Stomach (tissue), 8 donors: ENCODE measurements at regions not wholly inside any gene's neighbourhood (a gene's known extent, or its start where the extent isn't known, plus 50 kb on each side); places are given as distances from the start of the nearest gene placed in this dataset.

Experiments
- DNase-seq, 2 donors: peaks; one replicate each; pipeline versions ENCODE4 v3.0.0 to v3.0.0-alpha.2; 2013 to 2019
- H3K27ac ChIP-seq, 5 donors: fragments of 200-600 bp in 4 of 5; sonication (generic) in 4 of 5; one replicate each; pipeline ENCODE4 v1.5.1; 2013 to 2019; ENCODE audit warnings: mild to moderate bottlenecking in 1 of 5, moderate library complexity in 1 of 5
- H3K27me3 ChIP-seq, 3 donors: fragments of 200-600 bp; sonication (generic); one replicate each; pipeline ENCODE4 v1.5.1; 2017 to 2019; ENCODE audit warnings: mixed run types in 1 of 3
- H3K36me3 ChIP-seq, 4 donors: fragments of 200-600 bp; sonication (generic); 1 replicate in 3 of 4; 2 replicates in 1 of 4; pipeline ENCODE4 v1.5.1; 2016 to 2019
- H3K4me1 ChIP-seq, 4 donors: fragments of 200-600 bp; sonication (generic); one replicate each; pipeline ENCODE4 v1.5.1; 2016 to 2019
- H3K4me3 ChIP-seq, 4 donors: fragments of 200-600 bp; sonication (generic) in 3 of 4; one replicate each; pipeline ENCODE4 v1.5.1; 2016 to 2019; ENCODE audit warnings: mild to moderate bottlenecking in 1 of 4
- H3K9me3 ChIP-seq, 4 donors: fragments of 200-600 bp; sonication (generic); one replicate each; pipeline ENCODE4 v1.5.1; 2016 to 2019
- EP300 ChIP-seq: sonication (generic); formaldehyde crosslinking; IDR thresholded peaks from one replicate; pipeline ENCODE4 v1.6.1; 2017; ENCODE audit warnings: antibody characterized with exemption
- POLR2A ChIP-seq, 4 donors: fragments of 450-650 bp; IDR thresholded peaks; one replicate each; pipeline ENCODE4 v1.6.1; 2016; ENCODE audit warnings: antibody characterized with exemption in 4 of 4, control low read depth in 2 of 4, mild to moderate bottlenecking in 1 of 4, moderate library complexity in 1 of 4
- POLR2AphosphoS5 ChIP-seq, 3 donors: sonication (generic); formaldehyde crosslinking; IDR thresholded peaks; one replicate each; pipeline ENCODE4 v1.6.1; 2016; ENCODE audit warnings: antibody characterized with exemption in 3 of 3
- WGBS, 5 donors: extraction: QIAGEN DNeasy Blood & Tissue Kit in 3 of 5; methylation state at CpG; one replicate each; pipeline versions ENCODE4 v1.1.5 to v1.1.7; 2013 to 2018; 5-methylcytosine and 5-hydroxymethylcytosine counted together
- intact Hi-C: fragments of 100-400 bp; cut with DNase I; formaldehyde crosslinking; loops from one replicate; pipeline ENCODE4 v1.15.1; 2023; ENCODE audit warnings: low total_unique reads
- TF ChIP-seq, protein P1 (sequence below), 7 experiments: fragments of 450-650 bp in 4 of 7; fragments of 200-600 bp in 3 of 7; sonication (generic) in 3 of 7; IDR thresholded peaks; one replicate each; pipeline ENCODE4 v1.5.1; 2016 to 2019; ENCODE audit warnings: antibody characterized with exemption in 7 of 7, control low read depth in 2 of 7, mild to moderate bottlenecking in 1 of 7
- donor health status: healthy with polysubstance abuse.
- donor health status: Bipolar disorder and iron deficiency.
- donor health status: healthy.

- no peaks in the 10 kb centered on the region for H3K36me3 ChIP-seq
- H3K27ac ChIP-seq = no peak overlapping the region
- H3K4me1 ChIP-seq = peaks cover 9 to 21% (median 17%) of the 10 kb centered on the region in 4 donors
- H3K4me3 ChIP-seq = peak overlapping the region; percentile 71 to 87 (median 80)
- peaks cover 0 to 36% (median 15%) of the 10 kb centered on the region in 3 donors for H3K27me3 ChIP-seq
- TF ChIP-seq, protein P1, sequence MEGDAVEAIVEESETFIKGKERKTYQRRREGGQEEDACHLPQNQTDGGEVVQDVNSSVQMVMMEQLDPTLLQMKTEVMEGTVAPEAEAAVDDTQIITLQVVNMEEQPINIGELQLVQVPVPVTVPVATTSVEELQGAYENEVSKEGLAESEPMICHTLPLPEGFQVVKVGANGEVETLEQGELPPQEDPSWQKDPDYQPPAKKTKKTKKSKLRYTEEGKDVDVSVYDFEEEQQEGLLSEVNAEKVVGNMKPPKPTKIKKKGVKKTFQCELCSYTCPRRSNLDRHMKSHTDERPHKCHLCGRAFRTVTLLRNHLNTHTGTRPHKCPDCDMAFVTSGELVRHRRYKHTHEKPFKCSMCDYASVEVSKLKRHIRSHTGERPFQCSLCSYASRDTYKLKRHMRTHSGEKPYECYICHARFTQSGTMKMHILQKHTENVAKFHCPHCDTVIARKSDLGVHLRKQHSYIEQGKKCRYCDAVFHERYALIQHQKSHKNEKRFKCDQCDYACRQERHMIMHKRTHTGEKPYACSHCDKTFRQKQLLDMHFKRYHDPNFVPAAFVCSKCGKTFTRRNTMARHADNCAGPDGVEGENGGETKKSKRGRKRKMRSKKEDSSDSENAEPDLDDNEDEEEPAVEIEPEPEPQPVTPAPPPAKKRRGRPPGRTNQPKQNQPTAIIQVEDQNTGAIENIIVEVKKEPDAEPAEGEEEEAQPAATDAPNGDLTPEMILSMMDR (IDR thresholded peaks at IDR 0.05) = no peak
- intact Hi-C loops = no loop called here
- WGBS, 5 donors = 31 to 49% (median 40%) methylated on average over 14 of the region's 14 CpGs
- peaks cover 0 to 1% (median under 1%) of the 10 kb centered on the region in 4 donors for H3K9me3 ChIP-seq
- peak in 1 of 2 donors; percentile 26 for DNase-seq
Measured at GRCh38 chr7:18087687-18088078, 60.0 kb upstream of the PRPS1L1 start.

- Histone ChIP-seq H3K27me3 (peaks cover 0 to 2% (median 0%) of the 10 kb centered on the region in 3 donors), H3K27ac (no peak overlapping the region), H3K36me3 (no peaks in the 10 kb centered on the region), H3K9me3 (no peaks in the 10 kb centered on the region), H3K4me3 (no peak overlapping the region), H3K4me1 (no peaks in the 10 kb centered on the region)
- intact Hi-C loops = no loop called here
- DNase-seq = no peak
- WGBS, 5 donors = 50 to 69% (median 62%) methylated on average over 2 of the region's 2 CpGs
- TF ChIP-seq, protein P1 (IDR thresholded peaks at IDR 0.05) = no peak
- TF ChIP-seq EP300 = no peak
- TF ChIP-seq POLR2A (IDR thresholded peaks at IDR 0.05) = no peak
- no peak for TF ChIP-seq POLR2AphosphoS5 (IDR thresholded peaks at IDR 0.05)
Measured at GRCh38 chr7:18096087-18096486, 68.4 kb upstream of the PRPS1L1 start.

DNA sequence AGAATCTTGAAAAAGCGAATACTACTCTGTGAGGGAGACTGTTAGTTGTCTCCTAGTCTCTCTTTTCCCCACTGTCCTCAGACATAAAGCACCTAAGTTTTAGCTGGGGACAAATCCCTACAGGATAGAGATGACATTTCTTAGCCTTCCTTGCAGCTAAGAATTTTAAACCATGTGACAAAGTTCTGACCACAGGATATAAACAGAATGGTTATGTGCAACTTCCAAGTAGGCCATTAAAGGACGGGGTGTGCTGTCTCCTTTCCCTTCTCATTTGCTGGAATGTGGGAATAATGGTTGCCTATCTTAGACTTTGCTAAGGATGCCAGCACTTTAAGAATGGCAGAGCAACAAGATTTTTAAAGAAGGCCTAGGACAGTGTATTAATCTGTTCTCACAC lies 74.9 kb upstream of the PRPS1L1 start:
- Histone ChIP-seq H3K4me1 (no peaks in the 10 kb centered on the region), H3K27me3 (no peaks in the 10 kb centered on the region), H3K27ac (no peak overlapping the region), H3K36me3 (no peaks in the 10 kb centered on the region), H3K4me3 (no peak overlapping the region), H3K9me3 (no peaks in the 10 kb centered on the region)
- intact Hi-C loops = no loop called here
- TF ChIP-seq, protein P1 (IDR thresholded peaks at IDR 0.05) = no peak
- no peak for TF ChIP-seq EP300
- TF ChIP-seq POLR2A (IDR thresholded peaks at IDR 0.05) = no peak
- no peak for TF ChIP-seq POLR2AphosphoS5 (IDR thresholded peaks at IDR 0.05)
- 71 to 89% (median 76%) methylated on average over 2 of the region's 2 CpGs for WGBS, 5 donors
- no peak for DNase-seq

DNA sequence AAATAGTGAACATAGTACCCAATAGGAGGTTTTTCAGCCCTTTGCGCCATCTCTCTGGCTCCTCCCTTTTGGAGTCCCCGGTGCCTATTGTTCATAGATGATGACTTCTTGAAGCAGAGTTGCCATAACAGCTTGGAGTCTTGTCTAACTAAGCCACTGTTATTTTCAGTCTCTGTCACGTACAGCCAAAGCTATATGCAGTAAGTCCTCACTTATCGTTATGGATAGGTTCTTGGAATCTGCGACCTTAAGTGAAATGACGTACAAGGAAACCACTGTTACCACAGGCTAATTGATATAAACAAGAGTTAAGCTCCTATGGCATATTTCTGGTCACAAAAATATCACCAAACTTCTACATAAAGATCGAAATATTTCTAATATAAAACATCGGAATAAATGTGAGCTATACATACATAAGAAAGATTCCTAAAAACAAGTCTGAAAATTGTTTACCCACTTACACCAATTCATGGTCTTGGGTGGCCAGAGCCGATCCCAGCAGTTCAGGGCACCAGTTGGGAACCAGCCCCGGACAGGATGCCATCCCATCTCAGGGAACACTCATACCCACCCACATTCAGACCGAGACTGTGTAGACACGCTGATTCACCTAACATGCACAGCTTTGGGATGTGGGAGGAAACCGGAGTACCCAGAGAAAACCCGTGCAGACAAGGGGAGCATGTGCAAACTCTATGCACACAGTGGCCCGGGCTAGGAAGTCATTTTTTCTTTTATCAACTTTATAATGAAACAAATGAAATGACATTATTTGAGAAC lies 76.0 kb upstream of the PRPS1L1 start:
- DNase-seq = no peak
- H3K4me3 ChIP-seq = no peak overlapping the region
- H3K27ac ChIP-seq = no peak overlapping the region
- no peaks in the 10 kb centered on the region for H3K36me3 ChIP-seq
- intact Hi-C loops = no loop called here
- WGBS, 5 donors = 92 to 94% (median 93%) methylated on average over 15 of the region's 15 CpGs
- TF ChIP-seq POLR2AphosphoS5 (IDR thresholded peaks at IDR 0.05) = no peak
- TF ChIP-seq, protein P1 (IDR thresholded peaks at IDR 0.05) = no peak
- TF ChIP-seq EP300 = no peak
- TF ChIP-seq POLR2A (IDR thresholded peaks at IDR 0.05) = no peak
- no peaks in the 10 kb centered on the region for H3K4me1 ChIP-seq
- no peaks in the 10 kb centered on the region for H3K9me3 ChIP-seq
- H3K27me3 ChIP-seq = no peaks in the 10 kb centered on the region
